Activated T-cell treated with anti-CD3 and anti-CD28 coated beads for 48 hours (primary cell): ENCODE measurements at regions not wholly inside any gene's neighbourhood (a gene's known extent, or its start where the extent isn't known, plus 50 kb on each side); places are given as distances from the start of the nearest gene placed in this dataset.

Experiments used
- DNase-seq: peaks from one replicate; pipeline ENCODE4 v3.0.0-alpha.2; 2020; ENCODE audit warnings: low read depth

DNA sequence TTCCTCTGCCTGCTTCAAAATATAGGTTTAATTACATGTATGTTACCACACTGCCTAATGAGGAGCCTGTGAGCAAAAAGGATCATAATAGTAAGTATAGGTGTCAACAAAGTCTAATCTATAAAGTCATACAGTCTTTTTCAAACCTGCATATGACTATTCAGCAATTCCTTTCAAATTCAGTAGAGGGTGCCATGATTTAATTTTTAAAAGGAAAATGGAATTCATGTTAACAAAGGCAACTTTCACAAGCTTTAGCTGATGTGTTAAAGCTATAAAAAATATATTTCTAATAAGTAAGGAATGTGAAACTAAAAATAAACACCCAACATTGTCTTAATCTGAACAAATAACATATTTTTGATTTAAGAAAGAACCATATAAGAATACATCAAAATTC is 52.1 kb downstream of the MPP7 start:
- no peak for DNase-seq

DNA sequence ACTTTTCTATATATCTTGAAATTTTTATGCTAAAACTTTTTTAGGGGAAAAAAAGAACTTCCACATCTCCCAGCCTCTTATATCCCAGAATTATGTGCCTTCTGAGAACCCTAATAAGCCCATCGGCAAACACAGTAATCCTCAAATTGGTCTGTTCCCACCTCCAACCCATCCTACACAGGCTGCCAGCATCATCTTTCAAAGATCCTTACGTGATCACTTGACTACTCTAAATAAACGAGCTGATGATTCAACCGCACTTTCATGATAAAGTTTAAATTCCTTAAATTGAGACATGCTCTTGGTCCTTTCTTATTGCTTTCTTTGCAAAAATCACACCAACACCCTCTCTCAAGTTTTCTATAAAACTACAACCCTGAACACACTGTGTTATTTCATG is 52.5 kb downstream of the MPP7 start:
- DNase-seq, result no peak

DNA sequence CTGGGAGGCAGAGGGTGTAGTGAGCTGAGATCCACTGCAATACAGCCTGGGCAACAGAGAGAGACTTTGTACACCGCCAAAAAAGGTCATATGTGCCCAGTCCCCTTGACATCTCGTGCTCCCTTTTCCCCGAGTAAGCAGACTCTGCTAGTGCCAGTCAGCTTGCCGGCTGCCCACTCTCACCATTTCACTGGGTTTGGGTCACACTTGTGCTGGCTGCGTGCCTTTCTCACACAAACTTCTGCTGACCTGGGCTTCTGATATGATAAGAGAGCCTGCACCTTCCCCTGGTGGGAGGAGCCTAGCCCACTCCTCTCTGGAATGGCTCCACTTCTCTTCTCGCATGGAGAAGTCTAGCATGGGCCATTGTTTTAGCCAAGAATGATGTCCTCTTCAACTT is 53.4 kb downstream of the MPP7 start:
- no peak for DNase-seq

DNA sequence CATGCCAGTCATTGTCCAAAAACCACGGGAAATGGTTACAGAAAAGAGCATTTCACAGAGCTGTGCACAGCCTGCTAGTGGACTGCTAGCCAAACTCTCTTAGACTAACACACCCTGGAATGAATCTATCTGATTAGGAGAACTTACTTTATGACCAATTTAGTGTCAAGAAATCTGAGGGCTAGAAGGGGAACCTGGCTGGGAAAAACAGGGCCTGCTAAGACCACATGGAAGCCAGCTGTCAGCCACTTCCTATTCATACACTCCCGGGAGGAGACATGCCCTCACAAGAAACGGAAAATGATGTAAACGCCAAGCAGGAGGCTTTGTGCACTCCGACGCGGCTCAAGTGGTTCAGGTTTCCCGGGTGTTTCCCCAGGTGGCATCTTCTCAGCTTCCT is 54.8 kb downstream of the MPP7 start:
- no peak for DNase-seq

DNA sequence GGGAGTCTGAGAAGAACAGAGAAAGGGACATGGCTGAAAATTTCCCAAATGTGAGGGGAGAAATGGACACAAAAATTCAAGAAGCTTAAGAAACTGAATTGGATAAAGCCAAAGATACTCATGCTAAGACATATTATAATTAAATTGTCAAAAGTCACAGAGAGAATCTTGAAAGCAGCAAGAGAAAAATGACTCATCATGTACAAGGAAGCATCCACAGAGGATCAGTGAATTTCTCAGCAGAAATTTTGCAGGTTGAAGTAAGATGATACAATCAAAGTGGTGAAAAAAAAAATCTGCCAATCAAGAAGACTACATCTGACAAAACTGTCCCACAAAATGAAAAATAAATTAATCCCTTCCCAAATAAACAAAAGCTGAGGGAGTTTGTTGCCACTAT is 56.8 kb downstream of the MPP7 start:
- no peak for DNase-seq

DNA sequence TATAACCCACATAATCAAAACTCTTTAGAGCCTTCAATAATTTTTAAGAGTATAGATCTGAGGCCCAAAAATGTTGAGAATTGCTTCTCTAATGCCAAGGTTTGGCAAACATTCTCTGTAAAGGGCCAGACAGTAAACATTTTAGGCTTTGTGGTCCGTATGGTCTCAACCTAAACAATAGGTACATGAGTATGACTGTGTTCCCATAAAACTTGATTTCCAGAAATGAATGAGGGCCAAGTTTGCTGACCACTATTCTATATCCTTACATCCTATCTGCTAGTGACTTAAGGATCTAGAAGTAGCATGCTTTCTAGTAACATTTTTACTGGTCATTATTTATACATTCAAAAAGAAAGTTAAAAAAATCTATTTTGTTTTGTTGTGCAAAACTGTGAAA is 58.9 kb downstream of the MPP7 start:
- no peak for DNase-seq

DNA sequence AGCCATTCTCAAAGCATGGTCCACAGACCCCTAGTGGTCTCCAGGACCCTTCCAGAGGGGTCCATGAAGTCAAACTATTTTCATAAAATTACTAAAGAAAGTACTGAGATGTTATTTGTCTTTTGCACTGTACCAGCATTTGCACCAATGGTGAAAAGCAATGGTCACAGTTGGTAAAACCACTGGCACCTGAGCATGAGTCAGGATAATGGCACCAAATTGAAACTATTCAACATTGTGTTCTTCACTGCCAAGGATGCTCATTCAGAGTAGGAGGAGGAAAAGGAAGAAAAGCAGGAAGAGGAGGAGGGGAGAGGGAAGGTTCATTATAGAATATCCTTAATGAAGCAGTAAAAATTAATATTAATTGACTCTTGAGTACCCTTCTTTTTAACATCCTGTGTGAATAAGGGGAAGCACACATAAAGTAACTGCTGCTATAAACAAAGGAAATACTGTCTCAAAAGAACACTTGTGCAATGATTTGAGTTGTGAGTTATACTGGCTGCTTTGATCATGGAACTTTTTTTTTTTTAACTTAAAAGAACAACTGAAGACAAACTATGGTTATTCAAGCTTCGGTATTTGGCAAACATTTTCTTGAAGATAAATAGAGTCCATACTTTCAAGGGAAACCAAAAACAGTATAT is 60.2 kb downstream of the MPP7 start:
- no peak for DNase-seq

DNA sequence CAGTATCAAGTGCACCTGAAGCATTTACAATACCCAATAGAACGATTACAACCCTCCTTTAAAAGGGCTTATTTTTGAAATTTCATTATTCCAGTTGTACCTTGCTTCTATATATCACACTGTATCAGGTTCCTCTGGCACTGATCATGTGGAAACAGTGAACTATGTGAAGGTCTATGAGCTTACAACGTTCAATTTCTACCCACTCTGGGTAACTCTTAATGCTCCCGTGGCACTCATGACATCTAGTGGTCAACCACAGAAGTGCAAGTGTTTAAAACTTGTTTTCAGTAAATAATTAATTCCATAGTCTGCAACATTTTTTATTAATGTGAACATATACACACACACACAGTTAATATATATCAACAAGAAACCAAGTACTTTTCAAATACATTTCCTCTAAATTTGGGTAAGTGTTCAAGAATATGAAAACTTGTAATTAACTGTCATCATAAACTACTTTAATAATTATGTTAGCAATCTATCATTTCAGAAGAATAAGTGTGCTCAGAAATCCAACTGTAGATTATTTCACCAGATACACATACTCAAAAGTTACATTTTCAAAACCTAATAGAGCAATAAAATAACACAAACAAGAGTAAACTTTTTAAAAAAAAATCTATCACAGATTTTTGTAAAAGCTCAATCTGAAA is 61.0 kb downstream of the MPP7 start:
- no peak for DNase-seq

DNA sequence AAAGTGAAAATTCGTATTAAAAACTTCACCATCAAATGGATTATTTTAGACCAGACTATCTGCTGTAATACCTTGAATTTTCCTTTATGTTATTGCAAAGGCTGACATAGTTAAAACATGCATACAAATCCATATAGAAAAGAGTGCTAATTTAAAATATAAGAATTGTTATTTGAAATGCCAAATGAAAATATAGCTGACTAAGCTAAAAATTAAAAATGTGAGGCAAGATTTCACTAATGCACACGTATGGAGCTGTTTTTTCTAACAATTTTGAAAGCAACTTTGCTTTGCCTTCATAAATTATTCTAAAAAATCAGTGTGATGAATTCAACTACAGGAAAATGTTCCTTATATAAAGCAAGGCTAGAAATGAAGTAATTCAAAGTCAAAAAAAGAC is 62.5 kb downstream of the MPP7 start:
- DNase-seq, result no peak

DNA sequence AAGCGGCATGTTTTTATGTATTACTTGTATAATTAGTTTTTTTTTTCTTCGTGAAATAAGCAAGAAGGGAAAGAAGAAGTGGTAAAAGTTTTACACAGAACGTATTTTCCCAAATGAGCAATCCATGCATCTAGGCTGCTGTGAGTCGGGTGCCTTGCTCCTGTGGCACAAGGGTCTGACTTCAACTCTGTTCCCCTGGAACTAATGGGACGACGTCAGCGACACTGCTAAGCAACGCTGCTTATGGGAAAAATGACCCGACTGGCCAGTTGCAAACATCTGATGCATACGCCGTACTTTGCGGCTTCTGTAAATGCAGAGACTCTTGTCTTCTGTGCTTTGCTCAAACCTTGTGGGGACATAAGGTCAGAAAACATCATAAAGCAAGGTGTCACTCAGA is 66.3 kb downstream of the MPP7 start:
- DNase-seq, result no peak

DNA sequence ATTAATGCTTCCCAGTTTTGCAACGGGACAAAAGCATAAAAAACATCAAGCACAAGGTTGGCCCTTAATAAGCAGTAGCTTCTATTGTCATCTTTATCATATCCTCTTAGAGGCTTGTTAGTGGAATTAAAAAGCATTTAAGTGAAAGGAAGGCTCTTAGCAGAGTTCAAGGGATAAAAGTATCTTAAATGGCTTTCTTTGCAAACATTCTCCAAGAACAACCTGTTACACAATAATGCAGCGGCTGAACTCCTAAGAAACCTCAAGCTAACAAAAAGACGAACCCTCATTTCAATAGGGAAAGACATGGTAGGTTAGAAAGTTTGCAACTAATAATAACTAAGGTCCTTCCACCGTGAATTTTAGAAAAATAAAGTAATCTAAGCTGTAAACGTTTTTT is 82.1 kb downstream of the MPP7 start:
- DNase-seq, result no peak

DNA sequence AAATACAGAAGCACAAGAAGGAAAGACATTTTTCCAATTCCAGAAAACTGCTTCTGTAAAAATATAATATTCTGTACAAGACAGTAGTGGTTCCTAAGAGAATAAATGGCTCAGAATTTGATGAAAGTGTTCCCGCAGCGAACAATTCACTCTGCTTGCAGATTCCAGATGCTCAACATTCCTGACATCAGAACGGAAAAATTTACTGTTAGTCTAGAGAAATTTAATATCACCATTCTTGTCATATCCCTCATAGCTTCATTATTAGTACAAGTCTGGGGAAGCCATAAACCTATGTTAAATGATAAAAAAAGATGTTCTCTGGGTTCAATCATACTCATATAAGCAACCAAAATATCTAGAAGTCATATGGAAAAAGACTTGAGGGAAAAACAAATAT is 83.6 kb downstream of the MPP7 start:
- DNase-seq, result no peak

DNA sequence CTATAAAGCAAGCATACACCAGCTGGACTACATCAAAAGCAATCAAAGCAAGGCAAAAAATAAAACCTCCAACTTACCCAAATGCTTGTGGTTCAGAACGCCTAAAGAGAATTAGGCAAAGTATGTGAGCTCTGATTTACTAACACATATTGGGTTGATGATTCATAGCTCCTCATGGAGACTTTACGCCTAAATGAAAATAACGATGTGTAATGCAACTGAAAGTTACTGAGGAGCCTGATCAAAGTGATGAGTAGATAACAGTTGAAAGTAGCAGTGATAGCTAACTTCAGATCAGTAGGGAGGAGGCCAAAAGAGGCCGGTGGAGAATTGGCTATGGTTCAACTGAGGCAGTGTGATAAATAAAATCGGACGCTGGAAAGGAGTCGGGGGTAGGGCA is 85.0 kb downstream of the MPP7 start:
- DNase-seq, result peak; percentile 2

DNA sequence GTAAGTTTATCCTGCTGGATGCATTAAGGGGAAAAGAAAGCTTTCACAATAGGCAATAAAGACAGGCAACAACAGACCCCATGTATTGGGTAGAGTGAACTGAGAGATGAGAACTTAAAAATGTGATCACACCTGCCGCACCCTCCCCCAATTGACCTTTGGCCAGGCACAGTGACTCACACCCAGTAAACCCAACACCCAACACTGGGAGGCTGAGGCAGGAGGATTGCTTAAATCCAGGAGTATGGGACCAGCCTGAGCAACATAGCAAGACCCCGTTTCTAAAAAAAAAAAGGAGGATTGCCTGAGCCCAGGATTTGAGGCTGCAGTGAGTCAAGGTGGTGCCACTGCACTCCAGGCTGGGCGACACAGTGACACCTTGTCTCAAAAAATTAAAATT is 86.9 kb downstream of the MPP7 start:
- no peak for DNase-seq

DNA sequence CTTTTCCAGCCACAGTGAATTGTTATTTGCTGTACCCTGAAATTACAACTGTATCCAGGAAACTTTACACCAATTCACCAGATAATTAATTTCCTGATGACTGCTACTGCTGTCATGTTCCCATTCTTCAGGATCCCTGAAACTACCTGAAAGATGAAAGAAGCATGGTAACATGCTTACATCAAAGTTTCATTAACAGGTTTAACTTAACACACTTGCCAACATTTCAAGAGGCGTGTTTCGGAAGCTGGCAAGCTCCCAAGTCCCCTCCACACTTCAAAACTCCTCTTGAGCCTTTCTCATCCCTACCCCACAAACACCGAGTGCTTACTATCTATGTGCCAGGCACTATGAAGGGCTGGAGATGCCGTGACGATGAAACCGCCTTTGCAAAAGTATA is 88.6 kb downstream of the MPP7 start:
- DNase-seq, result no peak

DNA sequence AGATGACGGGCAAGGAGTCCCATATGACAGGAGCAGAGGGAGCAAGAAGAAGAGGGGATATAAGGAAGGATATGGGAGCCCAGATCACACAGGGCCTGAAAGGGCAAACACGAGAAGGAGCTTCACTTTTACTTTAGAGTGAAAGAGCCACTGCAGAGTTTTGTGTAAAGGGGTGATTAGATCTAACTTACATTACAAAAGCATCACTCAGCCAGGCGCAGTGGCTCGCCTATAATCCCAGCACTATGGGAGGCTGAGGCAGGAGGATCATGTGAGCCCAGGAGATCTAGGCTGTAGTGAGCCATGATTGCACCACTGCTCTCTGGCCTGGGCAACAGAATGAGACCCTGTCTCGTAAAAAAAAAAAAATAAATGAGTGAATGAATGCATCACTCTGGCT is 91.1 kb downstream of the MPP7 start:
- DNase-seq, result no peak

DNA sequence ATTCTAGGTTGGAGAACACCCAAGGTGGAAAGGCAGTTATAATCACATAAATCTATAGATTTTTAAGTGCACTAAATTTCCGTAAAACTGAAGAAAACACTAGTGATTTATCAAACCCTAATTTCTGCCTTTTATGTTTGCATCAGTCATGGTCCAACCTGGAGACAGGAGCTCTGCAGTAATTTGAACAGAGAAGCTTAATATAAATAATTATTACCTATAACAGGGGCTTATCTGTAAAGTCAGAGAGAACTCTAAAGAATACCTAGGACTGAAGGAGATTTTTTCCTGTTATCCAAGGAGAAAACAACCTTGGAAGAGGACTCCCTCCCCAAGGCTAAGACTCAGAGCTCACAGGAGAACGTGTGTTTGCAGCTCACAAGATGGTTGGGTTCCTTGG is 95.1 kb downstream of the MPP7 start:
- DNase-seq, result no peak

DNA sequence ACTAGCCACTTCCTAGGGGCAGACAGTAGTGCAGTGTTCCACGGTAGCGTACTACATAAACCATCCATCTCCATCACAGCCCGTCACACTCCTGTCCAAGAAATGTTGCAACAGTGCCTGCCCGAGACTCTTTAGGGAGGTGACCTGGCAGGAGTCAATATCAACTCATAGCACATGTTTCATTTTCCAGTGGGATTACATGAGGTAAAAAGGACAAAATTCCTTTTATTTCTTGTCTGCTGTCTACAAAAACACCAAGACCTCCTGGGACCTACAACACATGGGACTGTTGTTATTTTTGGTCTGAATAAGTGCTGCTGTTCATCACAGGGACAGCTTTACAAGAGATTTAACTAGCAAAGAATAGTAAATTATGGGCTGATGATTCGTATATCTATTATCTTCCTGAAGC is 99.9 kb downstream of the MPP7 start:
- DNase-seq, result no peak

DNA sequence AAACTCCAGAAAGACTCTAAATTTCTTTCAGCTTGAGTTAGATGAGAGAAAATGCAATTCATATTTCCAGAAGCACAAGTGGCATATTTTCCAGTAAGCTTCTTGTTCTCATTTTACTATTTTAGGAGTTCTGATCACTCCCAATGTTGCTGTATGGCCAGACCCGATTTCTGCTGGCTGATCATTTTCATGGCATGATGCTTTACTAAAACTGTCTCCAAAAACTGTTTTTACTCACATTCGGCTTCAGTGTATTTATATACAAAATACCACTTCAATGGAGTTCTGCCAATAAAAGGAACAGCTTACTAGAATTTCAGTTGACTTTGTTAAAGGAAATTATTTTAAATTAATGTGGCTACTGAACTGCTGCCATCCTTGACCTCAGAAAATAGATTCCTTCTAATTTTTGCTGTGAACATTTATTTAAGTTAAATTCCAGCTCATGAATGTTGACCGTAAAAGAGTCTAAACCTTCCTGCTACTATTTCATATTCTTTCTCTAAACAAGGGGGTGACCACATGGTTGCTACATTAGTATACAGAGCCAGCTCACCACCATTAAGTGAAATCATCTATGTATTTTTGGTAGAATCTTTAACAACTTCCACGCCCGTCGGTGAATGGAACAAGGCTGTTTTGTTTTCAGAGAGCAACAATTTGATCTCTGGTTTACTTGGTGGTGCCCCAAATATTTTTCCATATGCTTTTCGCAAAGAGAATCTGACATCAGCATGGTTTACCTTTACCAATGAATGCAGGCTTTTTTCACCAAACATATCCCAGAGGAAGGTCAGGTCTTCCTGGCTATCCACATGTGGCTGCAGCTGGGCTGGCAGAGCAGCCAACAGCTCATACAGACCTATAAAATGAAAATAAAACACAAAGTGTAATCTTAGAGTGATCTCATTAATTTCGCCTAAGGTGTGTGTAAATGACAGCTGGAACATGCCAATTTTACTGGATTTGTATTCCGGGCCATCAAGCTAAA is 101.2 kb downstream of the MPP7 start:
- DNase-seq, result no peak

DNA sequence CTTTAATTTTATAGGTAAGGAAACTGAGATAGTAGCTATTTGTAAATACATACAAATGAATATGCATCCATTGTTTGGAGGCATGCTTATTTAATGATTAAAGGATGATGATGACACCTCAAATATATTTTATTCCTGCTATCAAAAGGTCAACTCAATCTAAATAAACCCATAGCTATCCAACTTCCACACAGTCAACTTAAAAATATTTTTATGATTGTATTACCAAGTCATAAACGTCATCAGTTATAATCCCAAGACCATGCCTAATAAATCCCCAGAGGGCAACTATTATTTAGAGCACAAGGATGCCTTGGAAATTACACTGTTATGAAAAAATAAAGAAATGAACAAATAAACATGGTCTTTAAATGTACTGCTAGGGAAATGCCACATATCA is 102.1 kb downstream of the MPP7 start:
- DNase-seq, result no peak

DNA sequence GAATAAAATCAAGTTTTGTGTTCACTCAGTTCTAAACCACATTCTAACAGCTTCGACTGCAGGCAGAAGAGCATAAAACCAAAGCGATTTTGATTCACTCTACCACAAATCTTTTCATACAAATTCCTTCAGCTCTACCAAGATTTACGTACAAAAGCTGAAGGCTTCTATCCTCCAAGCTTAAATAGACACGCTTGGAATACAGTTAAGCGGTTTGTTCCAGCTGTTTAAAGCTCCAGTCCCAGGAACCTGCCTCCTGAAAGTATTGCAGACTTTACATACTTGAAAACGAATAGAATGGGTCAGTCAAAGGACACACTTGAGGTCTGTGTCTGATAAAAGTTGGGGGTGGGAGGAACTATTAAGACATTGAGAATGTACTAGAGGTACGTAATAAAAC is 102.9 kb downstream of the MPP7 start:
- no peak for DNase-seq

DNA sequence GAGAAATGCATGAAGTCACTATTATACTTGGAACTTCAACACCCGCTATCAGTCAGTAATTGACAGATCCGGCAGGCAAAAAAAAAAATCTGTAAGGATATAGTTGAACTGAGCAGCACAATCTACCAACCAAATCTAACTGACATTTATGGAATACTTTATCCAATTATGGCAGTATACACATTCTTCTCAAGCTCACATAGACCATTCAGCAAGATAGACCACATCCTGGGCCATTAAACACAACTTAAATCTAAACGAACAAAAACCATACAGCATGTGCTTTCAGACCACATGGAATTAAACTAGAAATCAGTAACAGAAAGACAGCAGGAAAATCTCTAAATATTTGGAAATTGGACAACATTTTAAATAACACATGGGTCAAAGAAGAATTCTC is 112.7 kb downstream of the MPP7 start:
- DNase-seq, result no peak

DNA sequence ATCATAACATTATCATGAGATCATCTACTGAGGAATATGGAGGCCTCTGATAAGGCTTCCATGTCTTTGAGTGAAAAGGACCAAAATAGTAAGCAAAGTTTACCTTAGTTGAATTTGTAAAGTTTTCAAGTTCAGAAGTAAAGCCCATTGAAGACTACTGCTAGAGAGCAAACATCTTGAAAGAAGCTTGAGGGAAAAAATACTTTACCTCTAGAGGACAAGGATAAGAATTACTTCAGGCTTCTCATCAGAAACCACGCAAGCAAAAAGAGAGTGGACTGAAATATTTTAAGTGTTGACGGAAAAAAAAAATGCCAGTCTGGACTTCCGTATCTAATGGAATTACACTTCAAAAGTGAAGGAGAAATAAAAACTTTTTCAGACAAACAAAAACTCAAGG is 114.3 kb downstream of the MPP7 start:
- no peak for DNase-seq
